Type B pancreatic cell (in vitro differentiated cells): ENCODE measurements at regions not wholly inside any gene's neighbourhood (a gene's known extent, or its start where the extent isn't known, plus 50 kb on each side); places are given as distances from the start of the nearest gene placed in this dataset.

Source experiments
- DNase-seq: peaks from one replicate; pipeline ENCODE4 v3.0.0; 2021; ENCODE audit warnings: mixed read lengths; ENCODE audit not compliant: unreplicated experiment; ENCODE audit errors: extremely low spot score
- H3K27ac Mint-ChIP-seq: 2 replicates; pipeline ENCODE4 v1.8.0; 2021; ENCODE audit warnings: mild to moderate bottlenecking, mixed read lengths
- H3K27me3 Mint-ChIP-seq: 2 replicates; pipeline ENCODE4 v1.8.0; 2021; ENCODE audit warnings: mixed read lengths
- H3K36me3 Mint-ChIP-seq: 2 replicates; pipeline ENCODE4 v1.8.0; 2021; ENCODE audit warnings: mixed read lengths
- H3K4me1 Mint-ChIP-seq: one replicate; pipeline ENCODE4 v1.8.0; 2021; ENCODE audit warnings: mixed read lengths; ENCODE audit not compliant: unreplicated experiment
- H3K4me3 Mint-ChIP-seq: 2 replicates; pipeline ENCODE4 v1.8.0; 2021; ENCODE audit warnings: mild to moderate bottlenecking, mixed read lengths
- H3K9me3 Mint-ChIP-seq: 2 replicates; pipeline ENCODE4 v1.8.0; 2021; ENCODE audit warnings: mixed read lengths
- CTCF ChIP-seq: fragments of 200-600 bp; sonication (generic); conservative IDR thresholded peaks from 2 replicates; pipeline ENCODE4 v1.5.0; 2021; ENCODE audit warnings: antibody characterized with exemption, mild to moderate bottlenecking

- Mint-ChIP-seq H3K9me3 (no peaks in the 10 kb centered on the region), H3K4me3 (no peak overlapping the region), H3K36me3 (no peaks in the 10 kb centered on the region), H3K27me3 (no peaks in the 10 kb centered on the region), H3K27ac (no peak overlapping the region), H3K4me1 (peaks cover 37% of the 10 kb centered on the region)
- TF ChIP-seq CTCF = no peak
- DNase-seq = no peak
Measured at GRCh38 chr13:79803296-79803695, 322.3 kb downstream of the NDFIP2 start.

GRCh38 chr13:79802389-79803085, 321.6 kb downstream of the NDFIP2 start:
- Mint-ChIP-seq H3K27ac (no peak overlapping the region), H3K4me3 (no peak overlapping the region), H3K4me1 (peaks cover 37% of the 10 kb centered on the region), H3K9me3 (no peaks in the 10 kb centered on the region), H3K36me3 (no peaks in the 10 kb centered on the region), H3K27me3 (no peaks in the 10 kb centered on the region)
- no peak for DNase-seq
- TF ChIP-seq CTCF = no peak

GRCh38 chr13:79799059-79799867, 318.3 kb downstream of the NDFIP2 start:
- no peak overlapping the region for H3K27ac Mint-ChIP-seq
- no peaks in the 10 kb centered on the region for H3K27me3 Mint-ChIP-seq
- no peaks in the 10 kb centered on the region for H3K9me3 Mint-ChIP-seq
- H3K4me1 Mint-ChIP-seq = peaks cover 26% of the 10 kb centered on the region
- TF ChIP-seq CTCF = no peak
- no peaks in the 10 kb centered on the region for H3K36me3 Mint-ChIP-seq
- no peak overlapping the region for H3K4me3 Mint-ChIP-seq
- no peak for DNase-seq

- Mint-ChIP-seq H3K27ac (no peak overlapping the region), H3K4me1 (peaks cover 9% of the 10 kb centered on the region), H3K36me3 (no peaks in the 10 kb centered on the region), H3K4me3 (no peak overlapping the region), H3K27me3 (no peaks in the 10 kb centered on the region), H3K9me3 (no peaks in the 10 kb centered on the region)
- no peak for TF ChIP-seq CTCF
- no peak for DNase-seq
Measured at GRCh38 chr13:79796136-79796535, 315.2 kb downstream of the NDFIP2 start.

- peaks cover 9% of the 10 kb centered on the region for H3K4me1 Mint-ChIP-seq
- TF ChIP-seq CTCF = no peak
- no peaks in the 10 kb centered on the region for H3K9me3 Mint-ChIP-seq
- no peaks in the 10 kb centered on the region for H3K36me3 Mint-ChIP-seq
- H3K27ac Mint-ChIP-seq = no peak overlapping the region
- H3K27me3 Mint-ChIP-seq = no peaks in the 10 kb centered on the region
- H3K4me3 Mint-ChIP-seq = no peak overlapping the region
- DNase-seq = no peak
Measured at GRCh38 chr13:79794931-79795330, 314.0 kb downstream of the NDFIP2 start.
